NCI-H345 treated with DMSO at 0.1 percent for 48 hours (cell line): ENCODE measurements at regions not wholly inside any gene's neighbourhood (a gene's known extent, or its start where the extent isn't known, plus 50 kb on each side); places are given as distances from the start of the nearest gene placed in this dataset.
"Not testable (repeated sequence)": the region's sequence is repeated elsewhere in the genome, so short reads cannot be mapped to it uniquely, and the experiment has no call there.

Experiments
- DNase-seq: peaks from one replicate; lab custom pipeline; 2025; ENCODE audit not compliant: unreplicated experiment; lab: John Stamatoyannopoulos, UW

GRCh38 chr12:129959889-129960288, 56.1 kb upstream of the TMEM132D start:
- DNase-seq, result no peak

GRCh38 chr12:129961091-129961490, 57.3 kb upstream of the TMEM132D start:
- DNase-seq, result no peak

DNA sequence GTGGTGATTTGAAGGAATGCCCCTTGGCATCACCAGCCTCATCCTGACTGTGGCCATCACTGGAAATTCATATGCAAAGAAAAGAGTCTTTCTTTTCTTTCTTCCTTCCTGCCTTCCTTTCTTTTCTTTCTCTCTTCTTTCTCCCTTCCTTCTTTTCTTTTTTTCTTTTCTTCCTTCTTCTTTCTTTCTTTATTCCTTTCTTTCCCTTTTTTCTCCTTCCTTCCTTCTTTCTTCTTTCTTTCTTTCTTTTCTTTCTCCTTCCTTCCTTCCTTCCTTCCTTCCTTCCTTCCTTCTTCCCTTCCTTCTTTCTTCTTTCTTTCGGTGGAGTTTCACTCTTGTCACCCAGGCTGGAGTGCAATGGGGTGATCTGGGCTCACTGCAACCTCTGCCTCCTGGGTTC, 58.0 kb upstream of the TMEM132D start:
- no peak for DNase-seq

DNA sequence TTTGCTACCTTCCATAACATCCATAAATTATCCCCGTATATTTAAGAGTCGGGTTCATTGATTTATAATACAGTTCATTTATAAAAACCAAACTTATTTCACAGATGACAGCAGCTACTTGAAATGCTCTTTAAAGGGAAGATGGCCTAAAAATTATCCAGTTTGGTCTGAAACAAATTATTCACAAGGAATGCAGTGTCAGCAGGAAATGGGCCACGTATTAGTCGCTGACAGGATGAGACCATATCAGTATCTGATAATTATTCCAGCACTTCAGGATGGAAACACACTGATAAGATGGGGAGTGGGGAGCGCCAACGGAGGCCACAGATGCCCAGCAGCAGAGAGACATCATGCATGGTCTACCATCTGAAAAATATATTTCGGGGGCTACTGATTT, 60.5 kb upstream of the TMEM132D start:
- DNase-seq, result no peak

DNA sequence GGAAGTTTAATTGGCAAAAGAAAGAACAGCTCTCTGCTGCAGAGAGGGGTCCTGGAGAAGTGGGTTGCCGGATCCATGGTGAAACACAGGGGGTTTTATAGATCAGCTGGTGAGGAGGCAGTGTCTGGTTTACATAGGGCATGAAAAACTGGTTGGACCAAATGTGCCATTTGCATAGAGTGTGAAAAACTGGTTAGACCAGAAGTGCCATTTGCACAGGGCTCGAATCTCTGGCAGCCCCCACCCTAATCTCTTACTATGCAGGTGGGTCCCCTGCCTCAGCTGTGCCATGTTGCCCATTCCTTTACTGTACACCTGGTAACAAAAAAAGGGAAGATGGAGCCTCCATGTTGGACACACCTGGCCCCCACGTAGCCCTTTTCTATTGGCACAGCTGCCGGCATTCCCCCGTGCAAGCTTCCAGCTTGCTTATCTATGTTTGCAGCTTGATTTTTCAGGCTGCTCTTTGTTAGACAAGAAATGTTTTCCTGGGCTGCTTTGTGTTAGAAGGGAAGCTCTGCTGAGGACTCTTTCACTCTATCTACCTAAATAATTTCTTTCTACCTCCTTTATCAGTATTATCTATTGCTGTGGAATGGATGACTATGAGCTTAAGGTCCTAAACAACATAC, 61.1 kb upstream of the TMEM132D start:
- DNase-seq, result no peak

- DNase-seq, result no peak
Measured at GRCh38 chr12:129966146-129966995, 62.5 kb upstream of the TMEM132D start.

DNA sequence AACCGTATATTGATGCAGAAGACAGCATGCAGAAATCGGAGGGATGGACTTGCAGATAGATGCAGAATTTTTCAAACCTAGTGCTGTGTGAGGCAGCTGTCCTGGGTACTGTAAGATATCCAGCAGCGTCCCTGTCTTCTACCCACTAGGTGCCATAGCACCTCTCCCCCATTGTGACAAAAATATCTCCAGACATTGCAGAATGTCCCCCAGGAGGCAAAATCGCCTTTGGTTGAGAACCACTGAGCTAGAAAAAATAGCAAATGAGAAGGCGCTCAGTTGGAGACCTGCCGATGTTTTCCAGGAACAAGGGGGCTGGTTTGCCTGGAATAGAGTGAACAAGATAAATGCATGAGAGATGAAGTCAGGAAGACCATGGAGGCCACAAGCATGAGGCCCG, 67.9 kb upstream of the TMEM132D start:
- no peak for DNase-seq

DNA sequence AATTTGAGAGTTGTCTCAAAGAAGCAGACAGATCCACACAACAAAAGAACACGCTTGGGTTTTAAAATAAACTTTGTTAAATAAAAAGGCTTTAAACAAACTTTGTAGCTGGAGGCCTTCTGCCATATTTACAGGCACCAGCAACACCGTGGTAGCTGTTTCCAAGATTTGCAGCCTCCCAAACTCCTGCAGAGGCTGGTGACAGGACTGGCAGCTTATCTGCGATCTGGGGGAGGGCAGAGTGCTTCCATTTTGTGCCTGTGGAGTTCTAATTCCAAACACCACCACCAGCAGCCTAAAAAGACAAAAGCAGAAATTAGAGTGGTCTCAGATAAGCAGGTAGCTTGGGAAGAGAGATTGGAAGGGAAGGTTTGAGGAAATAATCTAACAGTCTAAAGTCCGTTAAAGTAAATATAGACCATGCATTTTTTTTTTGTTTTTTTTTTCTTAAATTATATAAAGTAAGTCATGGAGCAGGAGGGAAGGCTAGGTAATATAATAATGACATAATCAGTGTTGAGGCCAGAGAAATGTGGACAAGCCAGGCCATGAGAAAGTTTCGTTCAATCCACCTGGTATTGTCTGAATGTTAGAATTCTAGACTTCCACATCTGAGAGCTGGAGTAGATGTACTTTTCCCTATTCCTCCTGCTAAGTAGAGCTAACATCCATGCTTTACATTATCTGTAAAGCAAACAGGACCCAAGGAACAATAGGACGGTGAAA, 69.6 kb upstream of the TMEM132D start:
- DNase-seq, result no peak

- no peak for DNase-seq
Measured at GRCh38 chr12:129984106-129984505, 80.3 kb upstream of the TMEM132D start.

- DNase-seq, result no peak
Measured at GRCh38 chr12:129987841-129988240, 84.0 kb upstream of the TMEM132D start.

DNA sequence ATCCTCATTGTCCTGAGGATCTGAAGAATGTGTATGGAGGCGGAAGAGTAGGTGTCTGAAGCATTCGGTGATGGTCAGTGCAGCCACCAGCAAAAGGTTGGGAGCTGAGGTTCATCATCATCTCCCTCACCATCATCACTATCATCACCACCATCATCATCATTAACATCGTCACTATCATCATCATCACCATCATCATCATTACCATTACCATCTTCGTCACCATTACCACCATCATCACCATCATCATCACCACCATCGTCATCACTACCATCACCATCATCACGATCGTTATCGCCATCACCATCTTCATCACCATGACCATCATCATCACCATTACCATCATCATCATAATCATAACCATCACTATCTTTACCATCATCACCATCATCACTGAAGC, 90.8 kb upstream of the TMEM132D start:
- DNase-seq, result no peak

DNA sequence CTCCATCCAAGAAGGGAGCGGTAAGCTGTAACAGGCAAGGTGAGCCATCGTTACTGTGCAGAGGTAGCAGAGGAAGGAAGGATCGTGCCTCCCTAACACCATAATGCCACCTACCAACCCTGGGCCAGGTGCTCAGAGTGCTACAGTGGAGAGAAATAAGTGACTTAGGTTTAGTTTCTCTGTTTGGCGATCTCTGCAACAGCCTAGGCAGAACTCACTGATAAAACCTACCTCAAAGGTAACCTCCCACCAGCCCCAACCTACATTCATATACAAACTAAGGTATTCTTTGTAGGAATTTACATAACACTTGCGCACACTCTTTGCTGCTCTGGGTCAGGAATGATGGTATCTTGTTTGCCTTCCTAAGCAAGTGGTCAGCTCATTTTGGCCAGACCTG, 93.4 kb upstream of the TMEM132D start:
- no peak for DNase-seq

- DNase-seq, result not testable (repeated sequence)
Measured at GRCh38 chr12:130004310-130004877, 100.6 kb upstream of the TMEM132D start.

- DNase-seq, result no peak
Measured at GRCh38 chr12:130007771-130008170, 103.9 kb upstream of the TMEM132D start.

DNA sequence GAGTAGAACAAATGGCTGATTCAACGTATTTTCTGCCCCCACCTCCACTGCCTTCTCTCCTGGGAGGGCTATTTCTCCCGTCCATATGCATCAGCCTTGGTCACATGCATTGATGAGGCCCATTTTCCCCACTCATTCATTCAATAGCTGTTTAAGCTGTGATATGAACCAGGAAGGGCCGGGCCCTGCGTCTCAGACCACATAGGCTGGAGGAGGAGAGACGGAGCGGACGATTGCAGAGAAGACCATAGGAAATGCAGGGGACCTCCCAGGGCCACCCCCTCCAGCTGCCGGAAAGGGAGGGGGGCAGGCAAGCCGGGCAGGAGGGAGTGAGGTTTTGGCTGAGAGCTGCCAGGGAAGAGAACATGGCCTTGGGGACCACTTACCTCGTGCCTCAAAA, 104.4 kb upstream of the TMEM132D start:
- no peak for DNase-seq

DNA sequence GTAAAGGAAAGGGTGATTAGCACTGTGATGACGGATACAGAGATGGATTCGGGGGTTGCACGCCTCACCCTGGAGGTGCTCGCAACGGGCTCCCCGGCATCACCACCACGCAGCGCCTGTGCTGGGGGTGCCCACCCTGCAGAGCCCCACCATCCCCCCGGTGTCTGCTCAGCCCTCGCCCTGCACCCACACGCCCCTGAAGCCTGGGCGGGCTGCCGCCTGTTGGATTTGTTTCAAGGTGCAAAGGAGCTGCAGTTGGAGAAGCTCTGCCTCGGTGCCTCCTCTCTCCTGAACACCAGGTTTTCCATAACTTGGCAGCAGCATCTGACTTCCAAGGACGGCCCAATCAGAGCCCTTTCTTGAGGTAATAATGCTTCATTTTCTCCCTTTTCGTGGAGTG, 106.1 kb upstream of the TMEM132D start:
- DNase-seq, result no peak

GRCh38 chr12:130011611-130012385, 108.0 kb upstream of the TMEM132D start:
- peak; percentile 42 for DNase-seq

DNA sequence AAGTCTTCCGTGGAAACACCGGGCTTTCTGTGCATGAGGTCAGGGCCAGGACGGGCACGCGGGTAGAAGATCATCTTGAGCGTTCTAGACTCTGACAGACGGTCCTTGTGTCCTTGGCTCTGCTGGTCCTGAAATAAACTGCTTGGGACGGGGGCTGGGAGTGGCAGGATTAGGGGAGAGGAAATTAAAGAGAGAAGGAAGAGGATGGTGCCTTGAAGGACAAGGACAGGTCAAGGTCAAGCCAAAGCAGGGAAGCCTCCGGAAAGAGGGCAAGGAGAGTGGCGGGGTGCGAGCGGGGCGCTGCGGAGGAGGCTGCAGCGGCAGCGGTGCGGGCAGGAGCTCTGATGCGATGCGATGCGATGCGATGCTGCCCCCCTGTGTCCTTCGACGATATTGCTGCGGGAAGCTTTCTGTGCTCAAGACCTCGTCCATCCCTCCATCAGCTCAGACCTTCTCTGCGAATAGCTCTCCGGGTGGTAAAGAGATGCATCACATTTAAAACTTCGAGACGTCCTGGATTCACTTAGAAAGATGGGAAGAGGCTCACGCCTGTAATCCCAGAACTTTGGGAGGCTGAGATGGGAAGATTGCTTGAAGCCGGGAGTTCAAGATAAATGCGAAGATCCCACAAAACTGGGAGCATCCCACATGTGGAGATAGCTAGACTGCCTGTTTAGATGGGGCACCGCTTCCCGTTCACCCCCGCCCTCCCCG, 110.1 kb upstream of the TMEM132D start:
- peak; percentile 61 for DNase-seq

DNA sequence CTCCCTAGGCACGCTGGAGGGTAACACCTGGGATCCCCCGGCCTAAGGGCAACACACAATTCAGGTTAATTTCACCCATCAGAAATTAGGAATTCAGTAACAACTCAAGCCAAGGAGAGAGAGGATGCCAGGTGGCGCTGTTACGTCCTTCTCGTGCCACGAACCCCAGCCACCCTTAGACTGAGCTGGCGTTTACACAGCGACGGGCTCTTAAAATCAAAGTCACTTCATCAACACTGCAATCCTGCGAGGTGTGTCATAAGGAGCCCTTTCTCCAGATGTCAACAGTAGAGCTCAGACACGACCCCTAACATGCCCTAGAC, 110.6 kb upstream of the TMEM132D start:
- no peak for DNase-seq

DNA sequence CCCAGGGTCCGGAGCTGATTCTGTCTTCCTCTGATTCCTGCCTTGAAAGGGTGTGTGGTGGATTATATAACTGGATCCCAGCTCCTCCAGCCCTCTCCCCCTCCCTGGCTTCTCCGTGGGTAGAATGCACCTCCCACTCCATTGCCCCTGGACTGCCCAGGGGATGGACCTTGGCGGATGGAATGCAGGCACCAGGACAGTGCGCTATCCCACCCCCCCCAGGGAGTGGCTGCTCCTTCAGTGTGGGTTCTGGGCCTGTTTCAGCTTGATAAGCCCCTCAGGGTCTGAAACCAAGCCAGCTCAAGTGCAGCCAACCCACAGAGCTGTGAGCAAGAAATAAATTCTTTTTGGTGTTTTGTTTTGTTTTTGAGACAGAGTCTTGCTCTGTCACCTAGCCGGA, 112.4 kb upstream of the TMEM132D start:
- DNase-seq, result no peak
